Bronchial epithelial cell (primary cell): ENCODE measurements at regions not wholly inside any gene's neighbourhood (a gene's known extent, or its start where the extent isn't known, plus 50 kb on each side); places are given as distances from the start of the nearest gene placed in this dataset.
"Not testable (repeated sequence)": the region's sequence is repeated elsewhere in the genome, so short reads cannot be mapped to it uniquely, and the experiment has no call there.

Source experiments
- DNase-seq: peaks from one replicate; pipeline ENCODE4 v3.0.0-alpha.2; 2010; ENCODE audit warnings: low read depth
- FAIRE-seq: peaks from 2 replicates; lab custom pipeline; 2011; peaks lifted over from hg19 to GRCh38; lab: Jason Lieb, UNC
- H3K27me3 ChIP-seq: 2 replicates; pipeline ENCODE4 v1.5.1; 2011; ENCODE audit warnings: low read length; ENCODE audit not compliant: control insufficient read depth, insufficient read depth
- H3K36me3 ChIP-seq: 2 replicates; pipeline ENCODE4 v1.5.1; 2011; ENCODE audit warnings: low read length; ENCODE audit not compliant: control insufficient read depth, insufficient read depth
- H3K4me3 ChIP-seq: 2 replicates; pipeline ENCODE4 v1.5.1; 2011; ENCODE audit warnings: mild to moderate bottlenecking, low read depth, low read length, control low read depth
- CTCF ChIP-seq: IDR thresholded peaks from 2 replicates; pipeline ENCODE4 v1.5.1; 2011; ENCODE audit warnings: mild to moderate bottlenecking, moderate library complexity, low read length, control low read depth, inconsistent platforms; ENCODE audit not compliant: insufficient read depth, severe bottlenecking

- no peak for FAIRE-seq
- TF ChIP-seq CTCF = no peak
- Histone ChIP-seq H3K4me3 (no peak overlapping the region), H3K36me3 (no peaks in the 10 kb centered on the region), H3K27me3 (no peaks in the 10 kb centered on the region)
- no peak for DNase-seq
Observed at GRCh38 chr4:100633269-100633668, 115.4 kb upstream of the EMCN start.

GRCh38 chr4:100632163-100632562 lies 114.3 kb upstream of the EMCN start:
- TF ChIP-seq CTCF = no peak
- no peaks in the 10 kb centered on the region for H3K36me3 ChIP-seq
- no peak overlapping the region for H3K4me3 ChIP-seq
- no peaks in the 10 kb centered on the region for H3K27me3 ChIP-seq
- FAIRE-seq = no peak
- DNase-seq = no peak

GRCh38 chr4:100631281-100631968 lies 113.6 kb upstream of the EMCN start:
- Histone ChIP-seq H3K27me3 (no peaks in the 10 kb centered on the region), H3K36me3 (no peaks in the 10 kb centered on the region), H3K4me3 (no peak overlapping the region)
- DNase-seq = peak; percentile 48
- FAIRE-seq = no peak
- no peak for TF ChIP-seq CTCF

GRCh38 chr4:100630341-100630740 lies 112.5 kb upstream of the EMCN start:
- Histone ChIP-seq H3K27me3 (no peaks in the 10 kb centered on the region), H3K4me3 (no peak overlapping the region), H3K36me3 (no peaks in the 10 kb centered on the region)
- DNase-seq = no peak
- no peak for TF ChIP-seq CTCF
- FAIRE-seq = no peak

GRCh38 chr4:100609810-100610209 lies 92.0 kb upstream of the EMCN start:
- TF ChIP-seq CTCF = no peak
- FAIRE-seq = no peak

GRCh38 chr4:100608651-100609050 lies 90.8 kb upstream of the EMCN start:
- DNase-seq, H3K4me3 ChIP-seq, H3K36me3 ChIP-seq, FAIRE-seq, H3K27me3 ChIP-seq: not testable (repeated sequence)

More at GRCh38 chr4:100609810-100610209, 92.0 kb upstream of the EMCN start:
- no peak for DNase-seq
- H3K4me3 ChIP-seq = no peak overlapping the region
- no peaks in the 10 kb centered on the region for H3K36me3 ChIP-seq
- no peaks in the 10 kb centered on the region for H3K27me3 ChIP-seq
